Vagina (tissue), 2 donors: ENCODE measurements at regions not wholly inside any gene's neighbourhood (a gene's known extent, or its start where the extent isn't known, plus 50 kb on each side); places are given as distances from the start of the nearest gene placed in this dataset.
"Not testable (repeated sequence)": the region's sequence is repeated elsewhere in the genome, so short reads cannot be mapped to it uniquely, and the experiment has no call there.

Source experiments
- DNase-seq, 2 donors: peaks; one replicate each; pipeline ENCODE4 v3.0.0-alpha.2; 2017; ENCODE audit errors: extremely low spot score in 2 of 2
- H3K27ac ChIP-seq: fragments of 200-600 bp; sonication (generic); one replicate; pipeline ENCODE4 v1.5.1; 2019
- H3K27me3 ChIP-seq: fragments of 200-600 bp; sonication (generic); one replicate; pipeline ENCODE4 v1.5.1; 2019
- H3K36me3 ChIP-seq, 2 donors: fragments of 200-600 bp; sonication (generic); one replicate each; pipeline ENCODE4 v1.5.1; 2017 to 2019
- H3K4me1 ChIP-seq: fragments of 200-600 bp; sonication (generic); one replicate; pipeline ENCODE4 v1.5.1; 2019
- H3K4me3 ChIP-seq, 2 donors: fragments of 200-600 bp; sonication (generic); 1 replicate in 1 of 2; 2 replicates in 1 of 2; pipeline ENCODE4 v1.5.1; 2016 to 2019
- H3K9me3 ChIP-seq: fragments of 200-600 bp; sonication (generic); one replicate; pipeline ENCODE4 v1.5.1; 2019
- CTCF ChIP-seq, 3 experiments: fragments of 450-650 bp in 2 of 3; fragments of 200-600 bp in 1 of 3; sonication (generic) in 1 of 3; IDR thresholded peaks; one replicate each; pipeline ENCODE4 v1.5.1; 2017 to 2019; ENCODE audit warnings: antibody characterized with exemption in 3 of 3, mild to moderate bottlenecking in 2 of 3, moderate library complexity in 2 of 3
- POLR2A ChIP-seq, 2 donors: fragments of 450-650 bp; IDR thresholded peaks; one replicate each; pipeline ENCODE4 v1.6.1; 2017; ENCODE audit warnings: antibody characterized with exemption in 2 of 2, mild to moderate bottlenecking in 2 of 2, moderate library complexity in 2 of 2
- POLR2AphosphoS5 ChIP-seq, 2 donors: sonication (generic); formaldehyde crosslinking; IDR thresholded peaks; one replicate each; pipeline ENCODE4 v1.9.0; 2017; ENCODE audit warnings: antibody characterized with exemption in 2 of 2, mild to moderate bottlenecking in 2 of 2, low read depth in 1 of 2; ENCODE audit not compliant: insufficient read depth in 1 of 2
- intact Hi-C: fragments of 100-400 bp; cut with DNase I; formaldehyde crosslinking; loops from one replicate; pipeline ENCODE4 v1.15.1; 2023

- H3K4me1 ChIP-seq = no peaks in the 10 kb centered on the region
- intact Hi-C loops = no loop called here
Observed at GRCh38 chr4:43481526-43481925, 589.0 kb downstream of the GRXCR1 start.

GRCh38 chr4:43485196-43485595 lies 592.7 kb downstream of the GRXCR1 start:
- no peaks in the 10 kb centered on the region for H3K9me3 ChIP-seq
- no peak overlapping the region for H3K27ac ChIP-seq
- no peak for TF ChIP-seq POLR2AphosphoS5 (IDR thresholded peaks at IDR 0.05; ENCODE audit: insufficient read depth in 1 of 2, low read depth in 1 of 2)
- TF ChIP-seq POLR2A (IDR thresholded peaks at IDR 0.05) = no peak
- no peak for TF ChIP-seq CTCF (IDR thresholded peaks at IDR 0.05)
- no peaks in the 10 kb centered on the region for H3K36me3 ChIP-seq
- DNase-seq = no peak
- H3K27me3 ChIP-seq = no peaks in the 10 kb centered on the region
- intact Hi-C loops = no loop called here
- H3K4me3 ChIP-seq = no peak overlapping the region
- H3K4me1 ChIP-seq = no peaks in the 10 kb centered on the region

More at GRCh38 chr4:43481526-43481925, 589.0 kb downstream of the GRXCR1 start:
- H3K36me3 ChIP-seq = no peaks in the 10 kb centered on the region
- H3K27ac ChIP-seq = no peak overlapping the region
- DNase-seq = no peak
- no peaks in the 10 kb centered on the region for H3K9me3 ChIP-seq
- no peak overlapping the region for H3K4me3 ChIP-seq
- H3K27me3 ChIP-seq = no peaks in the 10 kb centered on the region
- TF ChIP-seq POLR2A (IDR thresholded peaks at IDR 0.05) (no peak), POLR2AphosphoS5 (IDR thresholded peaks at IDR 0.05; ENCODE audit: insufficient read depth in 1 of 2, low read depth in 1 of 2) (no peak), CTCF (IDR thresholded peaks at IDR 0.05) (no peak)

GRCh38 chr4:43496188-43496587 lies 603.7 kb downstream of the GRXCR1 start:
- Histone ChIP-seq H3K27me3 (no peaks in the 10 kb centered on the region), H3K4me1 (no peaks in the 10 kb centered on the region), H3K36me3 (no peaks in the 10 kb centered on the region), H3K4me3 (no peak overlapping the region), H3K9me3 (no peaks in the 10 kb centered on the region), H3K27ac (no peak overlapping the region)
- DNase-seq = no peak
- intact Hi-C loops = no loop called here
- TF ChIP-seq POLR2AphosphoS5 (IDR thresholded peaks at IDR 0.05; ENCODE audit: insufficient read depth in 1 of 2, low read depth in 1 of 2) (no peak), CTCF (IDR thresholded peaks at IDR 0.05) (no peak), POLR2A (IDR thresholded peaks at IDR 0.05) (no peak)

- intact Hi-C loops = no loop called here
- Histone ChIP-seq H3K27me3 (no peaks in the 10 kb centered on the region), H3K36me3 (no peaks in the 10 kb centered on the region), H3K27ac (no peak overlapping the region), H3K4me3 (no peak overlapping the region), H3K4me1 (no peaks in the 10 kb centered on the region), H3K9me3 (no peaks in the 10 kb centered on the region)
- no peak for DNase-seq
- no peak for TF ChIP-seq POLR2A (IDR thresholded peaks at IDR 0.05)
- TF ChIP-seq POLR2AphosphoS5 (IDR thresholded peaks at IDR 0.05; ENCODE audit: insufficient read depth in 1 of 2, low read depth in 1 of 2) = no peak
- no peak for TF ChIP-seq CTCF (IDR thresholded peaks at IDR 0.05)
Observed at GRCh38 chr4:43496602-43497001, 604.1 kb downstream of the GRXCR1 start.

- DNase-seq, H3K36me3 ChIP-seq, H3K27ac ChIP-seq, H3K9me3 ChIP-seq, H3K27me3 ChIP-seq, H3K4me3 ChIP-seq, intact Hi-C loops, H3K4me1 ChIP-seq: not testable (repeated sequence)
Observed at GRCh38 chr4:43505823-43506222, 613.3 kb downstream of the GRXCR1 start.

GRCh38 chr4:43512253-43512652 lies 619.7 kb downstream of the GRXCR1 start:
- TF ChIP-seq POLR2AphosphoS5 (IDR thresholded peaks at IDR 0.05; ENCODE audit: insufficient read depth in 1 of 2, low read depth in 1 of 2) = no peak
- no peak overlapping the region for H3K27ac ChIP-seq
- no peaks in the 10 kb centered on the region for H3K9me3 ChIP-seq
- intact Hi-C loops = no loop called here
- no peak overlapping the region for H3K4me3 ChIP-seq
- no peaks in the 10 kb centered on the region for H3K27me3 ChIP-seq
- DNase-seq = no peak
- no peaks in the 10 kb centered on the region for H3K4me1 ChIP-seq
- H3K36me3 ChIP-seq = no peaks in the 10 kb centered on the region
